ENCODE measurements at regions not wholly inside any gene's neighbourhood (a gene's known extent, or its start where the extent isn't known, plus 50 kb on each side); places are given as distances from the start of the nearest gene placed in this dataset.

DNA sequence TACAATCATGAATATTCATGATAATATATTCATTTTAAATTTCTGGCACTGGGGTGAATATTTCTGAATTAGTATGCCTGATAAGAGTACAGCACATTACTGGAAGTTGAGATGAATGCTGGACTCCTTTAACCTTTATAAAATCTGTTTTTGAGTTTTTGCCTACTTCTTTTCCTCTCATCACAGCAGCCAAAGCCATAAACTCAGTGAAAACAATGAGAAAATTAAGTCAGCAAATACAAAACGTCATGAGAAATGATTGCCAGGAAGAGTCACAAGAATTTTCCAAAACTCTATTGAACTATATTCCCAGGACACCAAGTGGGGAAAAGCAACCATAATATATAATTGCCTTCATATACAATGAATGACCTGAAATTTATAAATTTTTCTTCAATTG is 837.6 kb downstream of the TBC1D32 start:
- 0 to 75% methylated on average over 1 of the region's 1 CpG for WGBS, 2 donors (ENCODE audit: low coverage in 1 of 2)
- no peaks in the 10 kb centered on the region for H3K9me3 ChIP-seq
- no peak for ATAC-seq
- H3K27ac ChIP-seq, result no peak overlapping the region
- no peak overlapping the region for H3K4me3 ChIP-seq
- no peaks in the 10 kb centered on the region for H3K4me1 ChIP-seq
- H3K36me3 ChIP-seq, result no peaks in the 10 kb centered on the region
- TF ChIP-seq CTCF (IDR thresholded peaks at IDR 0.05) (no peak), EP300 (IDR thresholded peaks at IDR 0.05) (no peak), POLR2AphosphoS5 (IDR thresholded peaks at IDR 0.05) (no peak), POLR2A (IDR thresholded peaks at IDR 0.05) (no peak)
- no peaks in the 10 kb centered on the region for H3K27me3 ChIP-seq

- TF ChIP-seq CTCF (IDR thresholded peaks at IDR 0.05) (no peak), POLR2AphosphoS5 (IDR thresholded peaks at IDR 0.05) (no peak)
- H3K4me3 ChIP-seq, result no peak overlapping the region
- no peaks in the 10 kb centered on the region for H3K4me1 ChIP-seq
- H3K27me3 ChIP-seq, result no peaks in the 10 kb centered on the region
- H3K27ac ChIP-seq, result no peak overlapping the region
- ATAC-seq, result no peak
- H3K36me3 ChIP-seq, result no peaks in the 10 kb centered on the region
- H3K9me3 ChIP-seq, result no peaks in the 10 kb centered on the region
Measured at GRCh38 chr6:120493505-120493904, 840.8 kb downstream of the TBC1D32 start.

- TF ChIP-seq POLR2A (IDR thresholded peaks at IDR 0.05) (no peak), POLR2AphosphoS5 (IDR thresholded peaks at IDR 0.05) (no peak), EP300 (IDR thresholded peaks at IDR 0.05) (no peak), CTCF (IDR thresholded peaks at IDR 0.05) (no peak)
- 83 to 94% methylated on average over 2 of the region's 2 CpGs for WGBS, 2 donors (ENCODE audit: low coverage in 1 of 2)
- Histone ChIP-seq H3K27ac (no peak overlapping the region), H3K4me3 (no peak overlapping the region), H3K4me1 (no peaks in the 10 kb centered on the region), H3K27me3 (no peaks in the 10 kb centered on the region), H3K9me3 (no peaks in the 10 kb centered on the region), H3K36me3 (no peaks in the 10 kb centered on the region)
- no peak for ATAC-seq
Measured at GRCh38 chr6:120489941-120490340, 844.3 kb downstream of the TBC1D32 start.

DNA sequence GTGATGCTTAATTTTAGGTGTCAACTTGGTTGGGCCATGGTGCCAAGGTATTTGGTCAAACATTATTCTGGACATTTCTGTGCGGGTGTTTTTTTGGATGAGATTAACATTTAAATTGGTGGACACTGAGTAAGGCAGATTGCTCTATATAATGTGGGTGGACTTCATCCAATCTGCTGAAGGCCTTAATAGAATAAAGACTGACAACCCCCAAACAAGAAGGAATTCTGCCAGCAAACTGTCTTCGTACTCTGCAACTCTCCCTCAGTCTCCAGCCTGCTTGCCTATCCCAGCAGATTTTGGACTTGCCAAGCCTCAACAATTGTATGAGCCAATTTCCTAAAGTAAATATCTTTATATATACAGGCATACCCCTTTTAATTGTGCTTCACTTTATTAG is 850.1 kb downstream of the TBC1D32 start:
- peaks cover 0 to 10% (median 0%) of the 10 kb centered on the region in 3 donors for H3K9me3 ChIP-seq
- no peaks in the 10 kb centered on the region for H3K36me3 ChIP-seq
- no peak overlapping the region for H3K4me3 ChIP-seq
- H3K27ac ChIP-seq, result no peak overlapping the region
- TF ChIP-seq CTCF (IDR thresholded peaks at IDR 0.05) (no peak), POLR2AphosphoS5 (IDR thresholded peaks at IDR 0.05) (no peak), EP300 (IDR thresholded peaks at IDR 0.05) (no peak), POLR2A (IDR thresholded peaks at IDR 0.05) (no peak)
- ATAC-seq, result no peak
- no peaks in the 10 kb centered on the region for H3K27me3 ChIP-seq
- no peaks in the 10 kb centered on the region for H3K4me1 ChIP-seq
- 57 to 81% methylated on average over 1 to 2 of the region's 2 CpGs for WGBS, 2 donors (ENCODE audit: low coverage in 1 of 2)

GRCh38 chr6:120478650-120479049 is 855.6 kb downstream of the TBC1D32 start:
- Histone ChIP-seq H3K4me3 (no peak overlapping the region), H3K27me3 (no peaks in the 10 kb centered on the region), H3K27ac (no peak overlapping the region), H3K4me1 (no peaks in the 10 kb centered on the region), H3K9me3 (peaks cover 0 to 27% (median 0%) of the 10 kb centered on the region in 3 donors), H3K36me3 (no peaks in the 10 kb centered on the region)
- WGBS, 2 donors (ENCODE audit: low coverage in 1 of 2), result 75 to 83% methylated on average over 1 of the region's 1 CpG
- no peak for TF ChIP-seq POLR2A (IDR thresholded peaks at IDR 0.05)
- TF ChIP-seq EP300 (IDR thresholded peaks at IDR 0.05), result no peak
- no peak for TF ChIP-seq CTCF (IDR thresholded peaks at IDR 0.05)
- TF ChIP-seq POLR2AphosphoS5 (IDR thresholded peaks at IDR 0.05), result no peak
- no peak for ATAC-seq

All from gastroesophageal sphincter (tissue), 4 donors.